ENCODE measurements at regions not wholly inside any gene's neighbourhood (a gene's known extent, or its start where the extent isn't known, plus 50 kb on each side); places are given as distances from the start of the nearest gene placed in this dataset.
A peak's percentile ranks its signal among the peaks of the same experiment; 100 is the strongest.
"Not testable (repeated sequence)": the region's sequence is repeated elsewhere in the genome, so short reads cannot be mapped to it uniquely, and the experiment has no call there.

DNA sequence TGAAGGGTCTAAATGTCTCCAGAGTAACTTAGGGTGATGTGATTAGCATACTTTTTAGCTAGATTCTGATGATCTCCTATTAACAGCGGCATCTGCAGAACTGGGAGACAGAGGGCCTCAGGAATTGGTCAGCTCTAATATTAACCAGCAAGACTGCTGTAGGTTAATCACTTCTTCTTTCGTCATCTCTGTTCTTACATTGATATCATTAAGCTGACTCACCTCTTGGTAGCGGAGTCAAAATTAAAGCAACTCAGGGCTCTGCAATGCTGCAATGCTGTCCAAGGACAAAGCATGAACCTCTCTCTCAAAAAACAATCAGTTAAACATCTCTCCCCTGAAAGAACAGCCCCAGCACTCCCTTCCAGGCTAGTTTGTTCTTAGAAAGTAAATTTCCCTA lies 57.5 kb upstream of the TRA2B start:
- peak; percentile 14 for DNase-seq (ENCODE audit: low spot score)

GRCh38 chr3:185992831-185993374 lies 55.1 kb upstream of the TRA2B start:
- DNase-seq (ENCODE audit: low spot score), result no peak

- not testable (repeated sequence) for DNase-seq (ENCODE audit: low spot score)
Measured at GRCh38 chr3:185990995-185991394, 53.2 kb upstream of the TRA2B start.

DNA sequence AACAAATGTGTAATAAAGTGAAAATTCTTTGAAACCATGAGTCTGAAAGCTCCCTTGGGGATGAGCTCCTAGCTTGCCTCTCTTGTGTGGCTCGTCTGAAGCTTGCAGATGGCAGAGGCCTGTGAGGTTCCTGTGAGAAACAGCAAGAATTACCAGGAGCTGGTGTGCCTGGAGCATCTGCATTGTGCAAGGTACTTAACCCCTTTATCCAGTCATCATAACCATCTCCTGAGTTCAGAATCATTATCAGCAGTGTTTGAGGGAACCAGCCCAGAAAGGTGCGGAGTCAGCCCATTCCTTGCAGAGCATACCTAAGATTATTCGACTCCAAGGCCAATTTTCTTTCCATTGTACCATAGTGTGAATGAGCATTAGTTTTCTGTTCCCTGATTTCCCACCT lies 51.7 kb upstream of the TRA2B start:
- DNase-seq (ENCODE audit: low spot score), result no peak

DNA sequence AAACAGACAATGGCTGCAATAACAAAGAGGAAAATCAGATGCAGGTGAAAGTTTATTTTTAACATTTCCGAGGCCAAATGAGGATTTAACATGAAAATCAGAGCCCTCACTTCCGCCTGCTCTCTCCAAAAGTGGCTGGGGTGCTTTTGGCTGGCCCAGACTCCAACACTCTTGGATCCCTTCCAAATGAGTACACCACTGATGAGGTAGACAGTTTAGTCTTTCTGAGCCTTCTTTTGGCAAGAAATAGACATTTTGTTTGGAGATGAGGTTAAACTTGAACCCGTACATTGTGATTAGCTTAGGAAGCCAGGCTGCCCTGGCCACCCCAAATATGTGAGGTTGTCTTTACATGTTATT lies 51.0 kb upstream of the TRA2B start:
- DNase-seq (ENCODE audit: low spot score), result no peak

DNA sequence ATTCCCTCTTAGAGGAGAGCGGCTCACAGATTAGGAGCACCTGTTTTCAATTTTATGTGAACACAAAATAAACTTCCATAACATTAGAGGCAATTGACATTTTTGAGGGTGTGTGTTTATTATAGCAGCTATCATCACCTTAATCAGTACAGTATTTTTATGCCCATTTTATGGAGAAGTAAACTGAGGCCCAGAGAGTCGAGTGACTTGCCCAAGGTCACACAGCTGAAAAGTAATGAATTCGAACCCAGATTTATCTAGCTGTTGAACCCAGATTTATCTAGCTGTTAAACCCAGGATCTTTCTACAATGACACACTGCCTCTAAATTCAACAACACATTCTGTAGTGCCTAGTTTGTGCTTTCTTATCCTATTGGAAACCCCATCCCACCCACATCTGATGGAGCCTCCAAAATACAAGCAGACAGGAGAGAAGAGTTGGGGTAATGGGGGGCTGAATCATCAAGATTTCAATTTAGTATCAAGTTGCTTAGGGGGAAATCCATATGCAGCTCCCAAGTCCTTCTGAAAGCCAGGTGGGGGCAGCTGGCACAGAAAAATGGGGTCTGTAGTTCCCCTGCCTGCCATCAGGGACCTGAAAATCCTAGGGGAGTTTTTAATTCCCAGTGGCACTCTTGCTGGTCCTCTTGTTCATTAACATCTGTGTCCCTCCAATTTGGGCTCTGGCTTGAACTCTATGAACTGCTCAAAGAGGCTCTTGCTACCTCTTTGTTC lies 50.4 kb upstream of the TRA2B start:
- DNase-seq (ENCODE audit: low spot score), result peak; percentile 11

All from A172 (cell line).